T-cell (primary cell): ENCODE measurements at regions not wholly inside any gene's neighbourhood (a gene's known extent, or its start where the extent isn't known, plus 50 kb on each side); places are given as distances from the start of the nearest gene placed in this dataset.
"Not testable (repeated sequence)": the region's sequence is repeated elsewhere in the genome, so short reads cannot be mapped to it uniquely, and the experiment has no call there.

ENCODE experiments used
- ATAC-seq, 4 experiments: fragments of 200-7000 bp in 3 of 4; fragments of 150-1000 bp in 1 of 4; cut with Tn5 transposase; replicated peaks in 1 of 4; 1 replicate in 3 of 4; 2 replicates in 1 of 4; pipeline ENCODE4 v1.10.0; 2021; ENCODE audit warnings: moderate library complexity in 3 of 4, mild to moderate bottlenecking in 2 of 4, moderate number of reproducible peaks in 1 of 4
- CTCF ChIA-PET, 2 donors: fragments of 300-600 bp; sonication (Branson Sonifier 250); formaldehyde crosslinking; loops; one replicate each; lab custom pipeline; 2022; ENCODE audit warnings: antibody characterized with exemption in 2 of 2; lab: Charles Lee
- POLR2A ChIA-PET, 2 donors: fragments of 300-600 bp; sonication (Branson Sonifier 250); formaldehyde crosslinking; loops; one replicate each; lab custom pipeline; 2022; ENCODE audit warnings: antibody characterized with exemption in 2 of 2; lab: Charles Lee
- DNase-seq, 35 experiments: peaks; one replicate each; pipeline versions ENCODE4 v3.0.0 to v3.0.0-alpha.2; 2013 to 2023
- H3K27ac ChIP-seq: one replicate; pipeline ENCODE4 v1.5.1; 2013; ENCODE audit warnings: low read length
- H3K27me3 ChIP-seq, 2 experiments: replicated peaks in 1 of 2; 1 replicate in 1 of 2; 2 replicates in 1 of 2; pipeline versions ENCODE4 v1.6.1 to v1.7.0; 2013; ENCODE audit warnings: low read length in 1 of 2, mixed read lengths in 1 of 2; ENCODE audit not compliant: control insufficient read depth in 2 of 2, insufficient read depth in 2 of 2; ENCODE audit errors: extremely low read depth in 1 of 2
- H3K36me3 ChIP-seq, 2 donors: 1 replicate in 1 of 2; 2 replicates in 1 of 2; pipeline versions ENCODE4 v1.6.1 to v1.7.0; 2013; ENCODE audit warnings: low read length in 1 of 2; ENCODE audit not compliant: control insufficient read depth in 2 of 2, insufficient read depth in 1 of 2; ENCODE audit errors: extremely low read depth in 1 of 2
- H3K4me1 ChIP-seq, 2 experiments: 1 replicate in 1 of 2; 2 replicates in 1 of 2; pipeline versions ENCODE4 v1.6.1 to v1.7.0; 2013; ENCODE audit warnings: low read length in 2 of 2, mixed read lengths in 1 of 2; ENCODE audit not compliant: insufficient read depth in 2 of 2, control insufficient read depth in 1 of 2; ENCODE audit errors: extremely low read depth in 1 of 2
- H3K4me3 ChIP-seq, 2 donors: 1 replicate in 1 of 2; 2 replicates in 1 of 2; pipeline versions ENCODE4 v1.5.1 to v1.7.0; 2013; ENCODE audit warnings: mild to moderate bottlenecking in 2 of 2, low read length in 1 of 2, moderate library complexity in 1 of 2; ENCODE audit not compliant: control insufficient read depth in 1 of 2; ENCODE audit errors: extremely low read depth in 1 of 2
- H3K9me3 ChIP-seq: 2 replicates; pipeline ENCODE4 v1.7.0; 2013
- H3K27ac Mint-ChIP-seq, 2 donors: one replicate each; pipeline ENCODE4 v1.8.0; 2020 to 2021; ENCODE audit warnings: mild to moderate bottlenecking in 2 of 2, mixed read lengths in 2 of 2
- H3K27me3 Mint-ChIP-seq, 2 donors: one replicate each; pipeline ENCODE4 v1.8.0; 2021 to 2022; ENCODE audit warnings: mixed read lengths in 2 of 2
- H3K36me3 Mint-ChIP-seq: one replicate; pipeline ENCODE4 v1.8.0; 2021; ENCODE audit warnings: mixed read lengths
- H3K4me1 Mint-ChIP-seq, 3 donors: one replicate each; pipeline ENCODE4 v1.8.0; 2020 to 2022; ENCODE audit warnings: mixed read lengths in 3 of 3, mild to moderate bottlenecking in 1 of 3
- H3K4me3 Mint-ChIP-seq, 3 donors: one replicate each; pipeline ENCODE4 v1.8.0; 2020 to 2022; ENCODE audit warnings: mild to moderate bottlenecking in 3 of 3, mixed read lengths in 3 of 3, moderate library complexity in 3 of 3
- H3K9me3 Mint-ChIP-seq, 3 donors: one replicate each; pipeline ENCODE4 v1.8.0; 2020 to 2022; ENCODE audit warnings: mixed read lengths in 3 of 3
- WGBS: methylation state at CpG from one replicate; pipeline ENCODE4 v1.1.5; 2013; ENCODE audit warnings: missing lambda C conversion rate; ENCODE audit not compliant: insufficient coverage; 5-methylcytosine and 5-hydroxymethylcytosine counted together

DNA sequence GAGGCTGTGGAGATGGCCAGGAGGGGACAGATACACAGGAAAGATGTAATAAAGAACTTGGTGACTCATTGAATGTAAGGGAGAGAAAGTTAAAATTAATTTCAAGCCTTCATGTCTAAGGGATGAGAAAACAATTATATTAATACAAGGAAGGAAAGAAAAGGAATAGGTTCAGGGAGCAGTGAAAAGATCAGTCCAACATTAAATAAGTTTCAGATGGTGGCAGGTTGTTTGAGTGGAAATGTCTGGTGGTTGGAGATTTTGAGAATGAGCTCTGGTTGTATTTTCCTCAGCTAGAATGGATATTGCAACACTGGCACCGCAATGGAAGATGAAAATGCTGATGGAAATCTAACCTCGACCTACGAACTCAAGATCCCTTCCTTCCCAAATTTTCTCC, 304.3 kb downstream of the COL12A1 start:
- ATAC-seq (no peak), DNase-seq (no peak)
- no CpG with 5 or more reads among the region's 3 CpGs for WGBS
- Mint-ChIP-seq H3K4me1 (no peaks in the 10 kb centered on the region), H3K9me3 (peaks cover 7 to 53% (median 14%) of the 10 kb centered on the region in 3 donors), H3K27me3 (no peaks in the 10 kb centered on the region), H3K4me3 (no peak overlapping the region), H3K36me3 (no peaks in the 10 kb centered on the region), H3K27ac (no peak overlapping the region)
- Histone ChIP-seq H3K4me3 (no peak overlapping the region), H3K27me3 (no peaks in the 10 kb centered on the region), H3K4me1 (no peaks in the 10 kb centered on the region), H3K27ac (no peak overlapping the region), H3K9me3 (peaks cover 3% of the 10 kb centered on the region), H3K36me3 (no peaks in the 10 kb centered on the region)
- CTCF ChIA-PET = no interaction called here
- POLR2A ChIA-PET = no interaction called here

DNA sequence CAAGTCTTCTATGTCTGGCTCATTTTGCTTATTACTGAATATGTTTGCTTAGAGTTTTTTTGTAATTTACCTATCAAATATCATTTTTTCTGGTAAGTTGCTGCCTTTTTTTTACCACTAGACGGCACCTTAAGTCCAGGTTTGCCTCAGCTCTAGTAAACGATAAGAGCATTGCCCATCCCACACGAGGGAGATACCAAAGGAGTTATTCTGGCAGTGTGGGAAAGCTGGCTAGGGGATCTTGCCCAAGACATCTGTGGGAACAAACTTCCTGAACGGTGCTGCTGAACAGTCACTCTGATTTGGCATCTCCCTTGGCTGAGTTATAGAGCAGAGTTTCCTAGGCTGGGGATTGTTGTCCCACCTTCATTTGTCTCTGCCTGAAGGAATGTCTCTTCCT, 306.4 kb downstream of the COL12A1 start:
- Mint-ChIP-seq H3K27me3 (no peaks in the 10 kb centered on the region), H3K9me3 (peaks cover 5 to 35% (median 7%) of the 10 kb centered on the region in 3 donors), H3K36me3 (no peaks in the 10 kb centered on the region), H3K4me1 (no peaks in the 10 kb centered on the region), H3K4me3 (no peak overlapping the region), H3K27ac (no peak overlapping the region)
- ChIA-PET POLR2A (no interaction called here), CTCF (no interaction called here)
- DNase-seq = no peak
- Histone ChIP-seq H3K27me3 (no peaks in the 10 kb centered on the region), H3K4me1 (no peaks in the 10 kb centered on the region), H3K27ac (no peak overlapping the region), H3K9me3 (peaks cover 3% of the 10 kb centered on the region), H3K36me3 (no peaks in the 10 kb centered on the region), H3K4me3 (no peak overlapping the region)
- 71% methylated on average over 2 of the region's 4 CpGs for WGBS
- ATAC-seq = no peak

DNA sequence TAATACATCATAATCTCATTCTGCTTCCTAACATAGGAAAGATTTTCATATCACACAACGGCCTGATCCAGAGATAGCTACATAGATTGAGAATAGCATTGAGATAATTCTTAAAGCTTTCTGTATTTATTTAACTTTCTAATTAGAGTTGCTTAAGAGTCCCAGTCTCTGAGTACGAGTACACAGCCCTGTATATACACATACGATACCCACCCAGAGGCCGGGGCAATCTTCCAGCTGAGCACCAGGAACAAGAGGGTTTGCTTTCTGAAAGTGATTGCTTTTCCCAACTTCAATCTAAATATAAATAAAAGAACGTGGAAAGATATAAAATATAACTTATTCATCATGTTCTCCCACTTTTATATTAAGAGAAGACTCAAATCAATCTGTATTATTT, 313.8 kb downstream of the COL12A1 start:
- Mint-ChIP-seq H3K9me3 (peaks cover under 1 to 8% (median 7%) of the 10 kb centered on the region in 3 donors), H3K27ac (no peak overlapping the region), H3K4me3 (no peak overlapping the region), H3K27me3 (no peaks in the 10 kb centered on the region), H3K36me3 (no peaks in the 10 kb centered on the region), H3K4me1 (no peaks in the 10 kb centered on the region)
- no peaks in the 10 kb centered on the region for H3K9me3 ChIP-seq
- no peak overlapping the region for H3K27ac ChIP-seq
- H3K27me3 ChIP-seq = no peaks in the 10 kb centered on the region
- H3K4me3 ChIP-seq = no peak overlapping the region
- no peaks in the 10 kb centered on the region for H3K36me3 ChIP-seq
- DNase-seq (no peak), ATAC-seq (no peak)
- no peaks in the 10 kb centered on the region for H3K4me1 ChIP-seq
- no CpG with 5 or more reads among the region's 5 CpGs for WGBS
- CTCF ChIA-PET = no interaction called here
- POLR2A ChIA-PET = no interaction called here

DNA sequence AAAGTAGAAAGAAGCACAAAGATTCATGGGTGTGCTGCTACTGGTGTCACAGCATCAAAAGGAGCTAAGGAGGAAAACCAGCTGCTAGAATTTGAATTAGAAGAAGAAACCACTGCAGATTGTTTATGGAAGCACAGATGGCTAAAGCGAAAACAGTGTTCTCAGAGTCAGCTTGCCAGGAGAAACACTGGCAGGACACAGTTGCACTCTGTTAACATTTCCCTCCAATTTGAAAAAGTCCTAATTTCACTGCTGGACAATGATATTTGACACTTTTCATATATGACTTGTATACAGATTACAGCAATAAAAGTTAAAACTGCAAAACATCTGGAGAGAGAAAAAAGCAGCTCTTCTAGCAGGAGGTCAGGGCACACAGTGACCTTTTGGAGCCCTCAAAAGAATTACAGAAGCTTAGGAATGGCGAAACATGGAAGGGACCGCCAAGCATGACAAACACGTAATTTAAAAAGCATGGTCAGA, 314.5 kb downstream of the COL12A1 start:
- H3K27me3 Mint-ChIP-seq = no peaks in the 10 kb centered on the region
- WGBS = 100% methylated on average over 1 of the region's 4 CpGs
- H3K9me3 Mint-ChIP-seq = peaks cover 0 to 12% (median 10%) of the 10 kb centered on the region in 3 donors
- H3K36me3 Mint-ChIP-seq = no peaks in the 10 kb centered on the region
- H3K4me1 ChIP-seq = no peaks in the 10 kb centered on the region
- no peak overlapping the region for H3K4me3 ChIP-seq
- ChIA-PET CTCF (no interaction called here), POLR2A (no interaction called here)
- no peaks in the 10 kb centered on the region for H3K9me3 ChIP-seq
- no peak for DNase-seq
- ATAC-seq = no peak
- no peak overlapping the region for H3K27ac Mint-ChIP-seq
- H3K4me3 Mint-ChIP-seq = no peak overlapping the region
- no peaks in the 10 kb centered on the region for H3K36me3 ChIP-seq
- no peak overlapping the region for H3K27ac ChIP-seq
- no peaks in the 10 kb centered on the region for H3K27me3 ChIP-seq
- H3K4me1 Mint-ChIP-seq = no peaks in the 10 kb centered on the region

DNA sequence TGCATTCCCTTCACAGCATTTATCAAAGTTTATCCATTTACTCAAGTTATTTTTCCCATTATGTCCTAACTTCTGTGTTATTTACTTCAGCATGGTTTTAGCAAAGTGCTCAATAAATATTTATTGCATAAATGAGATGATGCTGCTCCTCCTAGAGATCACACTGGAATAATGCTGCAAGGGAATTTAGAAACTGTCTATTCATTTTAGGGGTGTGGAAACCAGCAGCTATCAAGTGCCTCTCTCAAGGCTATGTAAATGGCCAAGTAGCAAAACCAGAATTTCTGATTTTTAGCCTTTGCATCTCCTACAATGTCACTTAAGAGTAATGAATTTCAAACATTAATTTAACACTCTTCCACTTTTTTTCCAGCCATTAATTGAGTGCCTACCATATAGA, 316.2 kb downstream of the COL12A1 start:
- Mint-ChIP-seq H3K9me3 (peaks cover 0 to 16% (median 15%) of the 10 kb centered on the region in 3 donors), H3K27ac (no peak overlapping the region), H3K36me3 (no peaks in the 10 kb centered on the region), H3K4me3 (no peak overlapping the region), H3K4me1 (no peaks in the 10 kb centered on the region), H3K27me3 (no peaks in the 10 kb centered on the region)
- H3K27ac ChIP-seq = no peak overlapping the region
- H3K4me3 ChIP-seq = no peak overlapping the region
- H3K4me1 ChIP-seq = no peaks in the 10 kb centered on the region
- no peaks in the 10 kb centered on the region for H3K27me3 ChIP-seq
- no peaks in the 10 kb centered on the region for H3K9me3 ChIP-seq
- H3K36me3 ChIP-seq = no peaks in the 10 kb centered on the region
- DNase-seq (no peak), ATAC-seq (no peak)
- ChIA-PET POLR2A (no interaction called here), CTCF (no interaction called here)

DNA sequence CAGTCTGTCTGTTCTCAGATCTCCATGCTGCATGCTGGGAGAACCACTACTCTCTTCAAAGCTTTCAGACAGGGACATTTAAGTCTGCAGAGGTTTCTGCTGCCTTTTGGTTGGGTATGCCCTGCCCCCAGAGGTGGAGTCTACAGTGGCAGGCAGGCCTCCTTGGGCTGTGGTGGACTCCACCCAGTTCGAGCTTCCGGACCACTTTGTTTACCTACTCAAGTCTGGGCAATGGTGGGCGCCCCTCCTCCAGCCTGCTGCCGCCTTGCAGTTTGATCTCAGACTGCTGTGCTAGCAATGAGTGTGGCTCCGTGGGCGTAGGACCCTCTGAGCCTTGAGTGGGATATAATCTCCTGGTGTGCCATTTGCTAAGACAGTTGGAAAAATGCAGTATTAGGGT, 317.1 kb downstream of the COL12A1 start:
- CTCF ChIA-PET = interaction anchor here in 1 of 2 donors (0.5 kb wide), 1 partner anchor 457 kb away, joined by 3 read pairs; no protein-coding TSS in a partner anchor
- H3K27ac Mint-ChIP-seq, H3K27me3 Mint-ChIP-seq, H3K27me3 ChIP-seq, H3K4me3 ChIP-seq, H3K4me1 Mint-ChIP-seq, POLR2A ChIA-PET, H3K4me3 Mint-ChIP-seq, H3K4me1 ChIP-seq, H3K36me3 ChIP-seq, ATAC-seq, H3K27ac ChIP-seq, DNase-seq, H3K9me3 ChIP-seq, H3K36me3 Mint-ChIP-seq: not testable (repeated sequence)
- peaks cover 0 to 16% (median 15%) of the 10 kb centered on the region in 3 donors for H3K9me3 Mint-ChIP-seq
- WGBS = 76% methylated on average over 6 of the region's 6 CpGs

DNA sequence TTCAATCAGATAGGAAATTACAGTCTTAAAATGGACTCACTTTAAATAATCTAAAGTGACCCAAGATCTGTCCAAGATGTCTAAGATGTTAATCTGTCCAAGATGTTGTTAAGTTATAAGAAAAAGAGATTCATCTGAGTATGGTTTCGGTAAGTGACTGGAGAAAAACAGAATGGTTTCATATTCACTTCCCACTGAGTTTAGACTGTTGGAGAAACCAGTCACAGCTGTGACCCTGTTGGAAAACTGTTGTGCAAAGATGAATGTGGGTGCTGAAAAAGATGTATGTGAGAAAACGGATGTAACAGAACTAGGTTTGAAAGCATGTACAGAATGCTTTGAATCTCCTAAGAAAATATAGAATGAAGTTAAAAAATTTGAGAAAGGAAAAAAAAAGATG, 325.9 kb downstream of the COL12A1 start:
- no peak for ATAC-seq
- no peak overlapping the region for H3K4me3 ChIP-seq
- no CpG with 5 or more reads among the region's 2 CpGs for WGBS
- no peak overlapping the region for H3K27ac ChIP-seq
- no peaks in the 10 kb centered on the region for H3K36me3 ChIP-seq
- H3K4me1 Mint-ChIP-seq = no peaks in the 10 kb centered on the region
- H3K27me3 ChIP-seq = no peaks in the 10 kb centered on the region
- POLR2A ChIA-PET = no interaction called here
- no peaks in the 10 kb centered on the region for H3K9me3 ChIP-seq
- no peaks in the 10 kb centered on the region for H3K27me3 Mint-ChIP-seq
- H3K36me3 Mint-ChIP-seq = no peaks in the 10 kb centered on the region
- H3K9me3 Mint-ChIP-seq = peaks cover 8 to 18% (median 14%) of the 10 kb centered on the region in 3 donors
- H3K4me1 ChIP-seq = no peaks in the 10 kb centered on the region
- H3K4me3 Mint-ChIP-seq = no peak overlapping the region
- H3K27ac Mint-ChIP-seq = no peak overlapping the region
- no peak for DNase-seq
- CTCF ChIA-PET = no interaction called here
